WERI-Rb-1 (cell line): ENCODE measurements at regions not wholly inside any gene's neighbourhood (a gene's known extent, or its start where the extent isn't known, plus 50 kb on each side); places are given as distances from the start of the nearest gene placed in this dataset.
A peak's percentile ranks its signal among the peaks of the same experiment; 100 is the strongest.

ENCODE experiments used
- DNase-seq: peaks from one replicate; pipeline ENCODE4 v3.0.0-alpha.2; 2020
- H3K27ac ChIP-seq: fragments of 250-450 bp; sonication (Bioruptor Pico); 2 replicates; pipeline ENCODE4 v1.5.1; 2020; ENCODE audit warnings: mild to moderate bottlenecking, moderate library complexity
- H3K27me3 ChIP-seq: fragments of 250-450 bp; sonication (Bioruptor Pico); 2 replicates; pipeline ENCODE4 v1.5.1; 2021; ENCODE audit warnings: mild to moderate bottlenecking, low read depth, moderate library complexity; ENCODE audit not compliant: insufficient read depth, severe bottlenecking
- H3K36me3 ChIP-seq: fragments of 250-450 bp; sonication (Bioruptor Pico); 2 replicates; pipeline ENCODE4 v1.5.1; 2020; ENCODE audit warnings: mild to moderate bottlenecking, moderate library complexity
- H3K4me3 ChIP-seq: 2 replicates; pipeline ENCODE4 v1.5.1; 2011; ENCODE audit warnings: low read depth, mild to moderate bottlenecking, control low read depth, low read length
- H3K9me3 ChIP-seq: fragments of 250-450 bp; sonication (Bioruptor Pico); 2 replicates; pipeline ENCODE4 v1.5.1; 2021; ENCODE audit warnings: mild to moderate bottlenecking, moderate library complexity; ENCODE audit not compliant: severe bottlenecking
- TF ChIP-seq, protein P1 (sequence below): IDR thresholded peaks from 2 replicates; pipeline ENCODE4 v1.5.1; 2011; ENCODE audit warnings: low read depth, mild to moderate bottlenecking, control low read depth, inconsistent platforms, low read length

DNA sequence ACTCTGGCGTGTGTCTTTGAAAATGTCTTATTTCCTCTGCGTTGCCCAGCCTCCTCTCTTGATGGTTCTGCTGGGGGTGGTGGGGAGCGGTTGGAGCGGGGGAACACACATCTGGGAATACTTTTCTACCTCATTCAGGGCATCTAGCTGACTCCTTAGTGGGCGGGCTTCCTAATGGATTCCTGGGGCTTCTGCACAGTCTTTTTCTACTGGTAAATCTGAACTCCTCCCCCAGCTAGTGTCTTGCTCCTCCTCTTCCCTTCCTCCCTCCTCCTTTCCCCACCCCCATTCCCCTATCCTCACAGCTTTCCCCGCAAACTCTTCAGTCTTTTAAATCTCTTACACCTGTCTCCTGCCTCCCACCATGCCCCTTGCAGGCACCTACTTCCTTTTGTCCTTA, 74.4 kb downstream of the PRL start:
- Histone ChIP-seq H3K9me3 (no peaks in the 10 kb centered on the region), H3K36me3 (no peaks in the 10 kb centered on the region), H3K4me3 (no peak overlapping the region), H3K27ac (peak overlapping the region; percentile 21), H3K27me3 (no peaks in the 10 kb centered on the region)
- peak; percentile 47 for DNase-seq
- TF ChIP-seq, protein P1, sequence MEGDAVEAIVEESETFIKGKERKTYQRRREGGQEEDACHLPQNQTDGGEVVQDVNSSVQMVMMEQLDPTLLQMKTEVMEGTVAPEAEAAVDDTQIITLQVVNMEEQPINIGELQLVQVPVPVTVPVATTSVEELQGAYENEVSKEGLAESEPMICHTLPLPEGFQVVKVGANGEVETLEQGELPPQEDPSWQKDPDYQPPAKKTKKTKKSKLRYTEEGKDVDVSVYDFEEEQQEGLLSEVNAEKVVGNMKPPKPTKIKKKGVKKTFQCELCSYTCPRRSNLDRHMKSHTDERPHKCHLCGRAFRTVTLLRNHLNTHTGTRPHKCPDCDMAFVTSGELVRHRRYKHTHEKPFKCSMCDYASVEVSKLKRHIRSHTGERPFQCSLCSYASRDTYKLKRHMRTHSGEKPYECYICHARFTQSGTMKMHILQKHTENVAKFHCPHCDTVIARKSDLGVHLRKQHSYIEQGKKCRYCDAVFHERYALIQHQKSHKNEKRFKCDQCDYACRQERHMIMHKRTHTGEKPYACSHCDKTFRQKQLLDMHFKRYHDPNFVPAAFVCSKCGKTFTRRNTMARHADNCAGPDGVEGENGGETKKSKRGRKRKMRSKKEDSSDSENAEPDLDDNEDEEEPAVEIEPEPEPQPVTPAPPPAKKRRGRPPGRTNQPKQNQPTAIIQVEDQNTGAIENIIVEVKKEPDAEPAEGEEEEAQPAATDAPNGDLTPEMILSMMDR: no peak

- H3K27ac ChIP-seq: no peak overlapping the region
- H3K27me3 ChIP-seq: no peaks in the 10 kb centered on the region
- H3K9me3 ChIP-seq: no peaks in the 10 kb centered on the region
- TF ChIP-seq, protein P1: no peak
- no peak overlapping the region for H3K4me3 ChIP-seq
- no peak for DNase-seq
- no peaks in the 10 kb centered on the region for H3K36me3 ChIP-seq
These were observed 68.8 kb downstream of the PRL start for GRCh38 chr6:22227824-22228610.

DNA sequence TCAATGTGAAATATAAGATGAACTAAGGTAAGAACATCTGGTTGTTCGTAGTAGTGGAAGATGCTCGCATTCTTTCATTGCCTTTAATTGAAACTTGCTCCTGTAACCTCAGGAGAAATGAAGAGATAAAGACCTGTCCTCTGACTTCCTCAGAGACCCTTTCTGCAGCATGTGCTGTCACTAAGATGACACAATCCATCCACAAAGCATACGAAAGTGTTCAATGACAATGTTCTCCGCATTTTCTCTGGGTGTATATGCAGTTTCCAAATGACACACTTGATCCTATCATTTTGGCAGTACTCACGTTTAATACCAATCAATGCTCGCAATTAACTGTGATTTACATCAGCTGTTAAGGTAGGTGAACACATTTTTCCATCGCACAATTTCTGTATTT, 65.8 kb downstream of the PRL start:
- Histone ChIP-seq H3K4me3 (no peak overlapping the region), H3K27me3 (no peaks in the 10 kb centered on the region)
- TF ChIP-seq, protein P1: no peak

GRCh38 chr6:22231616-22232015, 65.2 kb downstream of the PRL start:
- no peaks in the 10 kb centered on the region for H3K9me3 ChIP-seq
- TF ChIP-seq, protein P1: no peak
- no peaks in the 10 kb centered on the region for H3K27me3 ChIP-seq
- no peak overlapping the region for H3K27ac ChIP-seq
- DNase-seq: no peak
- H3K4me3 ChIP-seq: no peak overlapping the region
- H3K36me3 ChIP-seq: no peaks in the 10 kb centered on the region

More for the DNA sequence above, 65.8 kb downstream of the PRL start:
- H3K9me3 ChIP-seq: no peaks in the 10 kb centered on the region
- DNase-seq: no peak
- H3K27ac ChIP-seq: no peak overlapping the region
- H3K36me3 ChIP-seq: no peaks in the 10 kb centered on the region

DNA sequence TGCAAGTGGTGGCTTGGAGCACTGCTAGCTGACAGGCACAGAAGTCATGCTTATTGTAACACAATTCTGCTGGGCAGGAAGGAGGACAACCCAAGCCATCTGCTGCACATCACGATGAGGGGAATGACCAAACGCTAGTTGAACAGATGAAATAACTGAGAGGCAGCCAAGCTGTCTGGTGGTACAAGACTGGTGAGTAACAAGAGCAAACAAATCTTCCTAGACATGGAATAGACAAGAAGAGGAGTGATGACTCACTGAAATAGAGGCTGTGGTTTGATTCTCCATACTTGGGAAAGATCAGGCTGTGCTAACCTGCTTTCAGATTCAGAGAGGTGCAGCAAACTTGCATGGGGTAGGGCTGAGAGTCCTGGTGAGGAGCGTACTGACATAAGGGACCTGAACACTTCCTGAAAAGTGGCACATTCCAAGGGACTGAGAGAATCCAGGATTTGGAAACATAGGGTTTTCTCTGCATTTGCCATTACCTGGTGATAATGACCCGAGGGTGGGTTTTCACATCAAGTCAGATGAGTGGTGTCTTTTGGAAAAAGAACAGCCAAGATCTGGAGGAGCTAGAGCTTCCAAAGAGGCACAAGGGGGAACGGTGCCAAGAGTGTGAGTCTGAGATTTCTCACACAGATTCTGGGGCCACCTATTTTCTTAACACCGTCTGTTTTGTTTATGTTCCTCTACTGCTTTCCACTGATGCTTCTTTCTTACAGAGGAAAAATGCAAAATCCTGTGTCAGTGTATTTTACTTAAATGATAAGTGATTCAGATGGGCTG, 60.0 kb downstream of the PRL start:
- TF ChIP-seq, protein P1: no peak
- Histone ChIP-seq H3K9me3 (no peaks in the 10 kb centered on the region), H3K4me3 (no peak overlapping the region), H3K27ac (no peak overlapping the region), H3K27me3 (no peaks in the 10 kb centered on the region), H3K36me3 (no peaks in the 10 kb centered on the region)
- no peak for DNase-seq
